HUDEP-2 (cell line): ENCODE measurements at regions not wholly inside any gene's neighbourhood (a gene's known extent, or its start where the extent isn't known, plus 50 kb on each side); places are given as distances from the start of the nearest gene placed in this dataset.
A peak's percentile ranks its signal among the peaks of the same experiment; 100 is the strongest.

Experiments
- DNase-seq, 76 experiments: peaks; one replicate each; lab custom pipeline; 2025; ENCODE audit not compliant: unreplicated experiment in 76 of 76; lab: John Stamatoyannopoulos, UW

- DNase-seq = no peak
These were observed 216.3 kb downstream of the C9orf50 start for GRCh38 chr9:129404621-129405020.

GRCh38 chr9:129403779-129404620, 216.9 kb downstream of the C9orf50 start:
- no peak for DNase-seq

GRCh38 chr9:129402931-129403778, 217.7 kb downstream of the C9orf50 start:
- no peak for DNase-seq

- DNase-seq = no peak
These were observed 218.5 kb downstream of the C9orf50 start for GRCh38 chr9:129402371-129402739.

- DNase-seq = peak in 1 of 76 experiments; percentile 13
These were observed 219.1 kb downstream of the C9orf50 start for GRCh38 chr9:129401623-129402370.

- DNase-seq = no peak
These were observed 219.8 kb downstream of the C9orf50 start for GRCh38 chr9:129400971-129401622.

GRCh38 chr9:129400001-129400970, 220.6 kb downstream of the C9orf50 start:
- no peak for DNase-seq

- DNase-seq = no peak
These were observed 221.3 kb downstream of the C9orf50 start for GRCh38 chr9:129399634-129399990.

GRCh38 chr9:129398961-129399633, 221.0 kb upstream of the IER5L start:
- DNase-seq = no peak

GRCh38 chr9:129398101-129398960, 220.3 kb upstream of the IER5L start:
- DNase-seq = no peak

GRCh38 chr9:129397335-129397734, 219.3 kb upstream of the IER5L start:
- DNase-seq = no peak

GRCh38 chr9:129396365-129396708, 218.3 kb upstream of the IER5L start:
- no peak for DNase-seq

- DNase-seq = no peak
These were observed 217.7 kb upstream of the IER5L start for GRCh38 chr9:129395633-129396364.

GRCh38 chr9:129394886-129395279, 216.8 kb upstream of the IER5L start:
- no peak for DNase-seq

- no peak for DNase-seq
These were observed 216.2 kb upstream of the IER5L start for GRCh38 chr9:129394061-129394885.

GRCh38 chr9:129393064-129393463, 215.0 kb upstream of the IER5L start:
- DNase-seq = no peak

- no peak for DNase-seq
These were observed 214.1 kb upstream of the IER5L start for GRCh38 chr9:129392093-129392541.
